ENCODE measurements at regions not wholly inside any gene's neighbourhood (a gene's known extent, or its start where the extent isn't known, plus 50 kb on each side); places are given as distances from the start of the nearest gene placed in this dataset.

DNA sequence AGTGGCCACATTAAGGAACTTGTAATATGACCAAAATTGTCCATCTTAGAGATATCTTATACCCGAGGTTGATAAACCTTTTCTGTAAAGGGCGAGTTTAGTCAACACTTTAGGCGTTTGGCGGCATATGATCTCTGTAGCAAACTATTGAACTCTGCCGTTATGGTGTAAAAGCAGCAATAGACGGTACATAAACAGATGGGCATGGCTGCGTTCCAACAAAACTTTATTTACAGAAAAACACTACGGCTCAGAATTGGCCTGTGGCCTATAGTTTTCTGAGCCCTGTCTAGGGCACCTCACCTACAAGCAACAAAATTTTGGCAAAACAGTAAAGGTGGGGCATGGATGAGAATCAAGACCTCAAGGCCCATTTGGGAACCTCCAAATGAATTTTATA, 121.9 kb upstream of the HAAO start:
- Histone ChIP-seq H3K27ac (peak overlapping the region in 2 of 10 donors; percentile 38 to 56), H3K9me3 (no peaks in the 10 kb centered on the region), H3K27me3 (no peaks in the 10 kb centered on the region), H3K4me1 (peaks cover 0 to 54% (median 24%) of the 10 kb centered on the region in 9 donors), H3K36me3 (no peaks in the 10 kb centered on the region), H3K4me3 (no peak overlapping the region)
- intact Hi-C loops (cut with DNase I): no loop called here
- DNase-seq: no peak
- 77 to 83% methylated on average over 8 of the region's 8 CpGs for WGBS, 2 donors
- TF ChIP-seq, protein P1, sequence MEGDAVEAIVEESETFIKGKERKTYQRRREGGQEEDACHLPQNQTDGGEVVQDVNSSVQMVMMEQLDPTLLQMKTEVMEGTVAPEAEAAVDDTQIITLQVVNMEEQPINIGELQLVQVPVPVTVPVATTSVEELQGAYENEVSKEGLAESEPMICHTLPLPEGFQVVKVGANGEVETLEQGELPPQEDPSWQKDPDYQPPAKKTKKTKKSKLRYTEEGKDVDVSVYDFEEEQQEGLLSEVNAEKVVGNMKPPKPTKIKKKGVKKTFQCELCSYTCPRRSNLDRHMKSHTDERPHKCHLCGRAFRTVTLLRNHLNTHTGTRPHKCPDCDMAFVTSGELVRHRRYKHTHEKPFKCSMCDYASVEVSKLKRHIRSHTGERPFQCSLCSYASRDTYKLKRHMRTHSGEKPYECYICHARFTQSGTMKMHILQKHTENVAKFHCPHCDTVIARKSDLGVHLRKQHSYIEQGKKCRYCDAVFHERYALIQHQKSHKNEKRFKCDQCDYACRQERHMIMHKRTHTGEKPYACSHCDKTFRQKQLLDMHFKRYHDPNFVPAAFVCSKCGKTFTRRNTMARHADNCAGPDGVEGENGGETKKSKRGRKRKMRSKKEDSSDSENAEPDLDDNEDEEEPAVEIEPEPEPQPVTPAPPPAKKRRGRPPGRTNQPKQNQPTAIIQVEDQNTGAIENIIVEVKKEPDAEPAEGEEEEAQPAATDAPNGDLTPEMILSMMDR (IDR thresholded peaks at IDR 0.05): no peak
- no peak for ATAC-seq

DNA sequence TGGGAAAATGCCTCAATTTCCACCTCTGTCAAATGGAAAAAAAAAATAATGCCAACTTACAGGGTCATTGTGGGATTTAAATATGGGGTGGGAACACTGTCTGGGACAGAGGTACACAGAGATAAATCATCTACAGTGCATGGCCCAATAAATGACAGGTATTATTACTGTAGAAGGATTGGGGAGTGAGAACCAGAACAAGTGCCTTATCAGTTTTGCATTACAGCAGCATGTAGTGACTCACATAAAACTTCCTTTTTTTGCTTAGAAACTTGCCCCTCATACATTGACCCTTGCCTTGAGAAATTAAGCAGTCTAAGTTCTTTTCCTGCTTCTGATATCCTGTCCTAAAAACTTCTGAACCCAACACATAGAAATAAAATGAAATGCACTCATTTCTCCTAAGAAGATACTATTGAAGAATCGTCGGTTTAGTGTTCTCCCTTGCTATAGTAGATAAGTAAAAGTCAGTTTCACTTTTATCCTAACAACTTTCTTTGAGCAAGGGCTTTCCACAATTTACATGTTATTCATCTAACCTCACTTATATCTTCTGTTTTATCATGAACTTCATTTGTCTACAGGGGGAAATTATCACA, 121.0 kb upstream of the HAAO start:
- H3K4me3 ChIP-seq: no peak overlapping the region
- ATAC-seq (no peak), DNase-seq (no peak)
- no peaks in the 10 kb centered on the region for H3K9me3 ChIP-seq
- peaks cover 5 to 57% (median 31%) of the 10 kb centered on the region in 9 donors for H3K4me1 ChIP-seq
- WGBS, 2 donors: 46 to 58% methylated on average over 2 of the region's 2 CpGs
- intact Hi-C loops (cut with DNase I): no loop called here
- H3K27ac ChIP-seq: peak overlapping the region in 7 of 10 donors; percentile 11 to 64 (median 38)
- TF ChIP-seq, protein P1 (IDR thresholded peaks at IDR 0.05): no peak
- no peaks in the 10 kb centered on the region for H3K36me3 ChIP-seq
- H3K27me3 ChIP-seq: no peaks in the 10 kb centered on the region

DNA sequence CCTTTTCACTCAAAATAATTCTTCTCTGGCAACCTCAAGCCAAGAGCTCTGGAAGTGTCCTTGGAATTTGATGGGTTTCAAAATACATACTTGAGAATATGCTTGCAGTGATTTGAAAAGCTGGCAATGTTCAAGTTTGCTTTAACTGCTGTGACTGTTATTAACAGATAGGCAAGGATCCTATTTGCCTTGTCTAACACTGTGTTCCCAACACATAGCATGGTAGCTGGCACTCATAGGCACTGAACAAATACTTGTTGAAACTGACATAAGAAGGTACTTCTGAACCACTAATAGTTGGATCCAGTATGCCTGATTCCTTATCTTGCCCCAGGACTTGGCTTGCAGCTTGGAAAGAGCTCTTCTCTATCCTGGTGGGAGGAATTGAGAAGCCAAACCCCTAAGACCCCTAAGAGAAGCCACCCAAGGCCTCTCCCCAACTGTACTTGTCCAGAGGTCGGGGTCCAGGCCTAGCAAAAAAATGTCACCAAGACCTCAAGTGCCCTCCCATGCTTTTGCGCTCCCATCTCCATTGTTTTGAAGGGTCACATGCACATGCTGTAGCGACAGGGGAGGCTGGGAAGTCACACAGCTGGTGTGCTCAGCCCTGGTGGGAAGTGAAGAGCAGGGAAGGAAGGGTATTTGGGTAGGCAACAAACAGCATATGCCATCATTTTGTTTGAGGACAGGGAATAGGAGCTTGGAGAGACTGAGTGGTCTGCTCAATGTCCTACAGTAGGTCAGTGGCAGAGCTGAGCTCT, 118.4 kb upstream of the HAAO start:
- Histone ChIP-seq H3K36me3 (no peaks in the 10 kb centered on the region), H3K4me3 (no peak overlapping the region), H3K9me3 (no peaks in the 10 kb centered on the region), H3K27ac (no peak overlapping the region), H3K27me3 (peaks cover 0 to under 1% (median 0%) of the 10 kb centered on the region in 7 donors), H3K4me1 (peaks cover 15 to 68% (median 43%) of the 10 kb centered on the region in 9 donors)
- TF ChIP-seq, protein P1 (IDR thresholded peaks at IDR 0.05): no peak
- intact Hi-C loops (cut with DNase I): no loop called here
- DNase-seq (no peak), ATAC-seq (peak in 3 of 8 donors; percentile 35 to 60 (median 46))
- 66 to 76% methylated on average over 3 of the region's 3 CpGs for WGBS, 2 donors

DNA sequence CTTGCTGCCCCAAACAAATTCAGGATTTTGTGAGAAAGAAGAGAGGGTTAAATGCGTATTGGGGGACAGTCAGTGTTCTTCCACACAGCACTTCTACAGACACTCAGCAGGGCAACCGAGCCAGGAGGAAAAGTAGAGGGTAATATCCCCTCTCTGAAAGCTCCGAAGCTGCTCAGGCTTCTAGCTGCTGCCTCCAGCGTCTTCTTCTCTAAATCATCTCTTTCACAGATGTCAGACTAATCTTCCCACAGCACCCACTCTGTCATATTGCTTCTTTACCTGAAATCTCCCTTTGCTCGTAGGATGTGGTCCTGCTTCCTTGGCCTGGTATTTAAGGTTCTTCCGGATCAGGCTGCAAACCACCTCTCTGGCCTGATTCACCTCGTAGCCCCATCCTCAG, 117.6 kb upstream of the HAAO start:
- Histone ChIP-seq H3K36me3 (no peaks in the 10 kb centered on the region), H3K9me3 (no peaks in the 10 kb centered on the region), H3K4me3 (no peak overlapping the region), H3K4me1 (peaks cover 19 to 76% (median 51%) of the 10 kb centered on the region in 9 donors), H3K27me3 (peaks cover 0 to 7% (median 0%) of the 10 kb centered on the region in 7 donors), H3K27ac (no peak overlapping the region)
- intact Hi-C loops (cut with DNase I): loop anchor here in 4 of 10 donors (5.0 kb wide), 3 partner anchors 43 to 53 kb away; no protein-coding TSS in a partner anchor
- WGBS, 2 donors: 93 to 95% methylated on average over 7 of the region's 7 CpGs
- DNase-seq (no peak), ATAC-seq (no peak)
- TF ChIP-seq, protein P1 (IDR thresholded peaks at IDR 0.05): no peak

Data from heart right ventricle (tissue), 16 donors.